ENCODE measurements at regions not wholly inside any gene's neighbourhood (a gene's known extent, or its start where the extent isn't known, plus 50 kb on each side); places are given as distances from the start of the nearest gene placed in this dataset.

- DNase-seq = no peak
Measured at GRCh38 chr5:119792161-119792799, 162.9 kb downstream of the FAM170A start.

GRCh38 chr5:119795768-119796167 is 166.4 kb downstream of the FAM170A start:
- DNase-seq = no peak

- no peak for DNase-seq
Measured at GRCh38 chr5:119801570-119801969, 172.2 kb downstream of the FAM170A start.

- DNase-seq = no peak
Measured at GRCh38 chr5:119808024-119808423, 178.7 kb downstream of the FAM170A start.

GRCh38 chr5:119808474-119808873 is 179.1 kb downstream of the FAM170A start:
- DNase-seq = no peak

- DNase-seq = no peak
Measured at GRCh38 chr5:119810217-119810616, 180.9 kb downstream of the FAM170A start.

GRCh38 chr5:119811458-119811857 is 182.1 kb downstream of the FAM170A start:
- DNase-seq = no peak

GRCh38 chr5:119814655-119815054 is 185.3 kb downstream of the FAM170A start:
- DNase-seq = no peak

- DNase-seq = no peak
Measured at GRCh38 chr5:119816055-119816454, 186.7 kb downstream of the FAM170A start.

- DNase-seq = no peak
Measured at GRCh38 chr5:119820016-119820415, 190.7 kb downstream of the FAM170A start.

- DNase-seq = no peak
Measured at GRCh38 chr5:119820608-119821007, 191.2 kb downstream of the FAM170A start.

GRCh38 chr5:119828541-119828940 is 199.2 kb downstream of the FAM170A start:
- no peak for DNase-seq

- no peak for DNase-seq
Measured at GRCh38 chr5:119829341-119829740, 200.0 kb downstream of the FAM170A start.

GRCh38 chr5:119833176-119833575 is 203.8 kb downstream of the FAM170A start:
- no peak for DNase-seq

GRCh38 chr5:119840175-119840574 is 210.8 kb downstream of the FAM170A start:
- no peak for DNase-seq

GRCh38 chr5:119852140-119852539 is 222.8 kb downstream of the FAM170A start:
- no peak for DNase-seq

- no peak for DNase-seq
Measured at GRCh38 chr5:119860463-119860862, 231.1 kb downstream of the FAM170A start.

- no peak for DNase-seq
Measured at GRCh38 chr5:119862619-119863018, 233.3 kb downstream of the FAM170A start.

GRCh38 chr5:119864286-119864685 is 234.9 kb downstream of the FAM170A start:
- no peak for DNase-seq

- no peak for DNase-seq
Measured at GRCh38 chr5:119873611-119874010, 244.3 kb downstream of the FAM170A start.

GRCh38 chr5:119876522-119876921 is 247.2 kb downstream of the FAM170A start:
- DNase-seq = no peak

GRCh38 chr5:119878712-119879111 is 249.4 kb downstream of the FAM170A start:
- DNase-seq = no peak

GRCh38 chr5:119879446-119879845 is 250.1 kb downstream of the FAM170A start:
- DNase-seq = no peak

- DNase-seq = no peak
Measured at GRCh38 chr5:119895066-119895465, 265.7 kb downstream of the FAM170A start.

- DNase-seq = no peak
Measured at GRCh38 chr5:119896826-119897536, 267.6 kb downstream of the FAM170A start.

Data from CD4-positive, alpha-beta T cell treated with Interferon alpha-2 for 1 hour (primary cell).